SKM-1 (cell line): ENCODE measurements at regions not wholly inside any gene's neighbourhood (a gene's known extent, or its start where the extent isn't known, plus 50 kb on each side); places are given as distances from the start of the nearest gene placed in this dataset.
A peak's percentile ranks its signal among the peaks of the same experiment; 100 is the strongest.

Source experiments
- DNase-seq: peaks from one replicate; lab custom pipeline; 2025; ENCODE audit not compliant: unreplicated experiment; lab: John Stamatoyannopoulos, UW

- no peak for DNase-seq
Observed at GRCh38 chr21:15508554-15508953, 221.2 kb upstream of the USP25 start.

- DNase-seq = peak; percentile 46
Observed at GRCh38 chr21:15514073-15514946, 215.5 kb upstream of the USP25 start.

- DNase-seq = no peak
Observed at GRCh38 chr21:15515908-15516307, 213.9 kb upstream of the USP25 start.

GRCh38 chr21:15517394-15517793, 212.4 kb upstream of the USP25 start:
- no peak for DNase-seq

- no peak for DNase-seq
Observed at GRCh38 chr21:15520811-15521643, 208.8 kb upstream of the USP25 start.

GRCh38 chr21:15521644-15522001, 208.2 kb upstream of the USP25 start:
- DNase-seq = no peak

GRCh38 chr21:15522148-15522547, 207.6 kb upstream of the USP25 start:
- no peak for DNase-seq

- no peak for DNase-seq
Observed at GRCh38 chr21:15524855-15525254, 204.9 kb upstream of the USP25 start.

GRCh38 chr21:15526798-15527197, 203.0 kb upstream of the USP25 start:
- DNase-seq = no peak

GRCh38 chr21:15528346-15528745, 201.4 kb upstream of the USP25 start:
- DNase-seq = no peak

GRCh38 chr21:15531986-15532385, 197.8 kb upstream of the USP25 start:
- DNase-seq = no peak

GRCh38 chr21:15533618-15534017, 196.2 kb upstream of the USP25 start:
- no peak for DNase-seq

- no peak for DNase-seq
Observed at GRCh38 chr21:15534450-15534886, 195.3 kb upstream of the USP25 start.

- DNase-seq = no peak
Observed at GRCh38 chr21:15539376-15539775, 190.4 kb upstream of the USP25 start.

- no peak for DNase-seq
Observed at GRCh38 chr21:15543473-15543872, 186.3 kb upstream of the USP25 start.

- no peak for DNase-seq
Observed at GRCh38 chr21:15549671-15550070, 180.1 kb upstream of the USP25 start.

- DNase-seq = no peak
Observed at GRCh38 chr21:15552914-15553494, 176.8 kb upstream of the USP25 start.

- DNase-seq = no peak
Observed at GRCh38 chr21:15557925-15558324, 171.9 kb upstream of the USP25 start.

- DNase-seq = no peak
Observed at GRCh38 chr21:15558884-15559283, 170.9 kb upstream of the USP25 start.

- no peak for DNase-seq
Observed at GRCh38 chr21:15559660-15560059, 170.1 kb upstream of the USP25 start.

- no peak for DNase-seq
Observed at GRCh38 chr21:15560383-15561056, 169.3 kb upstream of the USP25 start.
